VCaP (cell line): ENCODE measurements at regions not wholly inside any gene's neighbourhood (a gene's known extent, or its start where the extent isn't known, plus 50 kb on each side); places are given as distances from the start of the nearest gene placed in this dataset.

Source experiments
- H3K27ac ChIP-seq: fragments of 450-650 bp; 2 replicates; pipeline ENCODE4 v1.5.1; 2017
- CTCF ChIP-seq: fragments of 450-650 bp; conservative IDR thresholded peaks from 2 replicates; pipeline ENCODE4 v1.5.1; 2017; ENCODE audit warnings: mild to moderate bottlenecking, moderate library complexity

GRCh38 chr13:81602241-81602640 lies 1261.3 kb upstream of the SPRY2 start:
- H3K27ac ChIP-seq, result no peak overlapping the region
- no peak for TF ChIP-seq CTCF

GRCh38 chr13:81597101-81597500 lies 1256.2 kb upstream of the SPRY2 start:
- H3K27ac ChIP-seq, result no peak overlapping the region
- TF ChIP-seq CTCF, result no peak

DNA sequence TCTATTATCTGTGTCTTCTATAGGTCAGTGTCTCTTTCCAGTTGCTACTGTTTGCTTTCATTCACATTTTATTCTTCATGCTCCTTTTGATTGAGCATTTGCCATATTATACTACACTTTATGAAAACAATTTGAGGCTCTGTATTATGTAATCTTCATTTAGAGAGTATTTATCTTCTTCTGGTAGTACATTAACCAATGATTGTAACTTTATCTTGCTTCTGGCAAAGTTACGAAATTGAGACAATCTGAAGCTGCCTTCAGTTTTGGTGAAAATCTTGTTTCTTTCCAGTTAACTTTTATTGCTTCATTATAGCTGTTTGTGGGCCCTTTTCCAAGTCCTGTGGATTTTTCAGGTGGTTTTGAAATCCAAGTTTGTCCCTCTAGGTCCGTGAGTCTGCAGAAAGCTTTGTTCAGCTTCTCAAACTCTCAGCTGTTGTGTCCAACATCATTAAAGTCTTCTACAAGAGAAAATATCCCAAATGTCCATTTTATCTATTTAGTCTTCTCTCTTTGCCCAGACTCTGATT lies 1255.4 kb upstream of the SPRY2 start:
- H3K27ac ChIP-seq, result no peak overlapping the region
- TF ChIP-seq CTCF, result no peak

DNA sequence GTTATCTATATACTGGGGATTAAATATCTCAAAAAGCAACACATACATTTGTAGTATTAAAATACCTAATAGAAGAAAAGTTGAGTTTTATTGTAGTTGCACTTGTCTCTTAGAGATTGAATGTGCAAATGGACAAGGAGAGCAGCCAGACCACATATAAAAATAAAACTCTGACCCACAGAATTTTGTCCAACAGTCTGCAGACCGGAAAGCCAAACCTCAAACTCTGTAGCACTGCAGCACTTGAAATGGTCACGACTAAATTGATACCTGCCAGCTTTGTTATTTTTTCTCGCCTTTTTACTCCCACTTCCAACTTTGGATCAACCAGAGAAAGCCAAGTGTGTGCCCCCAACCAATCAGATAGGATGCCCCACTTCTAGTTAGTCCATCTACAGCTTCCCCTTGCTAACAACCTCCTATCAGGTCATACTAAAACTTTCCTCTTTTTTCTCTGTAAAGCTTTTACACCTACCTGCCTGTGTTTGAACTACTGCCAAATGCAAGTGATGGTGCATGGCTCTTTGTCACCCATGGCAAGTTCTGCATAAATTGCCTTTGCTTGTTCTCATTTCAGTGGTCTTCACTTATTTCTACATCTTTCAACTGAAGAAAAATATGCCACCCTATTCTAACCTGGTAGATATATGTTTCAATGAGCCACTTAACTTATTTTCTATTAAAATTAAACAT lies 1250.7 kb upstream of the SPRY2 start:
- no peak for TF ChIP-seq CTCF
- H3K27ac ChIP-seq, result no peak overlapping the region

DNA sequence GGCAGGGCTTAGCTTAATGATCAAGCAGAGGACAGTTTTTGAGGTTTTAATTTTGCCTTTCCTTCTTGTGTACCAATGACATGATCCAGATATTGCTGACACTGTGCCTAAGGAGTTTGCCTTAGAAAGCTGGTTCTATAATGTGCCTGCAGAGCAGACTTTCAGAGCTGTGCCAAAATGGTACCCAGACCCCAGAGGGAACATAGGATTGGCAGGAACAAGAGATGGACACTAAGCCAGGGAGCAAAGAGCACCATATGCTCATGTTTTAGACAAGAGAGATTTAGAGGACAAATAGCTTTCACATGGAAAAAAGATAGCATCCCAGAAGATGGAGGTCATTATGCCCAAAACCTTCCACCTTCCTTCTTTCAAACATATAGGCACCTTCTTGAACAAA lies 1241.5 kb upstream of the SPRY2 start:
- no peak overlapping the region for H3K27ac ChIP-seq
- no peak for TF ChIP-seq CTCF

DNA sequence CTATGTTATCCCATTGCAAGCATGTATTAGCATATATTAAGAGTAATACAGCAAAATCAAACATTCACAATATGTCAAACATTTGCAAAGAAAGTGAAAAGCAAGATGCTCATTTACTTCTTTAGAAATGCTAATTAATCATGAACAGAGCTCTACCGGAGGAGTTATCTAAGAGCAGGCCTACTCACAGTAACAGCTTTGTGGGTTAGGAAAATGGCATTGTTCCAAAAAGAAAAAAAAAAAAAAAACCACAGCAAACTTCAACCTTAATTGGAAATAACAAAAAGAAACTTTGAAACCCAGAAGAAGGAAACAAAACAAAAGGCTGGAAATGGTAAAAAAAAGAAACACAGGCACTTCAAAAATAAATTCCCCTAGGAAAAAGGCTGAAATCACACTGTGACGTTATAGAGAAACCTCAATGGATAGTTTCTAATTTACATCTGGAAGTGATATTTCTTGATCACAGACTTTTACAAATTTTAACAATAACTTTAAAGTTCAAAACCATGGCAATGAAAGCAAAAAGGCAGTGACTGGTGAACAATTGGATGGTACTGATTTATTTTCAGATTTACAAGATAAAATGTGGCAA lies 1236.8 kb upstream of the SPRY2 start:
- no peak overlapping the region for H3K27ac ChIP-seq
- no peak for TF ChIP-seq CTCF

DNA sequence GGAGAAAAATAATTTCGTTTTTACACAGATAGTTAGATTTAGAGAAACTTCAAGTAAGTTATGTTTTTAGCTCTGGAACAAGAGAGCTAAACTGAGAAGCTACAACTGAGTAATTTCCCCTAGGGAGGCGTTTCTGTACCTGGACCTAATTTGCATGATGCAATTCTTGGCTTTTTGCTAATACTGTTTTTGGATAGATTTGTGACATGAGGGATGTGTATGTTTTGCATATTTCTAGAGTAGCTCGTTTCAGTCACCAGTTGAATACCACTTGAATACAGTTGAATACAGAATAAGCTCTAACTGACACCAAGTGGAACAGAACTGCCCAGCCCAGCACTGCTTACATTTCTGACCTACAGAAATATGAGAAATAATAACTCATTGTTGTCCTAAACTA lies 1227.9 kb upstream of the SPRY2 start:
- no peak for TF ChIP-seq CTCF

More for the DNA sequence above, 1227.9 kb upstream of the SPRY2 start:
- no peak overlapping the region for H3K27ac ChIP-seq
